Astrocyte of the cerebellum (primary cell): ENCODE measurements at regions not wholly inside any gene's neighbourhood (a gene's known extent, or its start where the extent isn't known, plus 50 kb on each side); places are given as distances from the start of the nearest gene placed in this dataset.
A peak's percentile ranks its signal among the peaks of the same experiment; 100 is the strongest.

Source experiments
- DNase-seq: peaks from one replicate; pipeline ENCODE4 v3.0.0-alpha.2; 2011; ENCODE audit warnings: low read depth
- H3K4me3 ChIP-seq: 2 replicates; pipeline ENCODE4 v1.5.1; 2011; ENCODE audit warnings: mild to moderate bottlenecking, low read depth, low read length, moderate library complexity
- CTCF ChIP-seq: IDR thresholded peaks from 2 replicates; pipeline ENCODE4 v1.5.1; 2012; ENCODE audit warnings: low read length, low read depth, moderate library complexity, mild to moderate bottlenecking; ENCODE audit errors: missing control alignments
- in situ Hi-C: cut with HindIII; loops from 2 replicates; pipeline ENCODE4 v1.10.0; 2017; ENCODE audit warnings: low sequenced_read_pairs

DNA sequence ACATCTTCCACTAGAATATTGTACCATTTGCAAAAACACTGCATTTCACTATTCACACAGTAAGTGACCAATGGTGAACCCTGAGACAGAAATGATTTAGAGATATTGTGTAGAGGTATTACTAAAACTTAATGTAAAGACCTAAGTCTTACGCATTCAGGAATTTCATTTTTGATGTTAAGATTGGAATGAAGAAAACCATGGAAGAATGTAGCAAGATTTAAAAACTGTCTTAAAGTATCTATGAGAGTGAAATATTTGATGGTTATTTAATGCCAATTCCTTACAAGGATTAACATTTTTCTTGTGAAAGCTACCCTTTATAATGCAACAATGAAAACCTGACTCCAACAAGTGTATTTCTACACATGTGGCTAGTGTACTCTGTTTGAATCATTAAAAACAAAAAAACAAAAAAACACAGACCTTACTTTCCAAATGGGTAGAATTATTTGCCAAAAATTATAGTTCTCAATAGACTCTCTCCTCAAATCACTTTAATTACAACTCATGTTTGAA lies 172.0 kb downstream of the NNT start:
- in situ Hi-C loops: no loop called here
- H3K4me3 ChIP-seq: no peak overlapping the region
- DNase-seq: no peak
- no peak for TF ChIP-seq CTCF

DNA sequence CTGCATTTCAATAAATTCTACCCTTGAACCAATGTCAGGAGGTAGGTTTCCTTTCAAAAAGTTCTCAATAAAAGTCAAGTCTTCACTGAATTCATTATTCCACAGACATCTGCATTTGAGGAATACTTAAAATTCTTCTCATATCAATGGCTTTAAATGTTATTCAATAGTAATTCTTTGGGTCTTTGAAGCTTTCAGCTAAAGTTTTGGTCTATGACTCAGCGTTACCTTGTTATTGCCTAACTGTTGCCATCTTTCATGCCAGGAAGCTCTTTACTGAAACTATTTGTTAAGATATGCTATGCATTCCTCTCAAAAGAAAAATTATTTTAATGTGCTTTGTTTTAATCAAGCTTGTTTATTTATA lies 170.5 kb downstream of the NNT start:
- no peak for TF ChIP-seq CTCF
- in situ Hi-C loops: no loop called here
- DNase-seq: peak; percentile 60
- H3K4me3 ChIP-seq: no peak overlapping the region

- TF ChIP-seq CTCF: no peak
- no peak overlapping the region for H3K4me3 ChIP-seq
- in situ Hi-C loops: no loop called here
- peak; percentile 6 for DNase-seq
Observed at GRCh38 chr5:43772764-43773477, 169.9 kb downstream of the NNT start.

DNA sequence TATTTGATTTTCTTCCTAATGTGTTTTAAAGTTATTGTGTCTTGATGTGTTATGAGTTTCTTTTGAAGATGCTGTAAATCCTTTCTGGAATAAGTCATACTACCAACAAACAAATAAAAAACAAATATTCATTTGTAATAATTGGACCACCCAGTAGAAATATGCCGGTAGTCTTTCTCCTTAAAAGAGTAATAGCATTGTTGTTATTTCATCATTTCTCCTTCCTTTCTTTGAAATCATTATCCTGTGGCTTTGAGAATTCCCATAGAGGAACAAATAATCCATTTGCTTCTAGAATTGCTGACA lies 169.4 kb downstream of the NNT start:
- in situ Hi-C loops: no loop called here
- no peak overlapping the region for H3K4me3 ChIP-seq
- DNase-seq: no peak
- no peak for TF ChIP-seq CTCF

DNA sequence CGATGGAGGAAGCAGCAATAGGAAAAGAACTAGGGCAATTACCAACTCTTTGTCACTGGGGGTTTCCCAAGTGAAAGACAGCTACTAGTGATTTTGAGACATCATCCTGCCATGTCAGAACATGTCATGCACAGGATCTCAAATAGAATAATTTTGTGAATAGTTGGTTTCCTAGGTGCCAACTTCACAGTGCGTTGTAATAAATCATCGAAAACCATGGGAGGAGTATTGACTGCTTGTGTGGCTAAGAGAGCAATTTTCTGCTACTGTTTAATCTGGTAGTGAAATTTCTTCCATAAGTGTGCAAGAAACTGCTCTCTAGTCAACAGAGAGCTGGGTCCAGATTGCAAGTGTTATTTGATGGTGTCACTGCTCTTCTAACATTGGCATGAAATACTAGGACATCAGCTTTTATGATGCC lies 168.6 kb downstream of the NNT start:
- no peak for TF ChIP-seq CTCF
- no peak overlapping the region for H3K4me3 ChIP-seq
- in situ Hi-C loops: no loop called here
- DNase-seq: no peak

DNA sequence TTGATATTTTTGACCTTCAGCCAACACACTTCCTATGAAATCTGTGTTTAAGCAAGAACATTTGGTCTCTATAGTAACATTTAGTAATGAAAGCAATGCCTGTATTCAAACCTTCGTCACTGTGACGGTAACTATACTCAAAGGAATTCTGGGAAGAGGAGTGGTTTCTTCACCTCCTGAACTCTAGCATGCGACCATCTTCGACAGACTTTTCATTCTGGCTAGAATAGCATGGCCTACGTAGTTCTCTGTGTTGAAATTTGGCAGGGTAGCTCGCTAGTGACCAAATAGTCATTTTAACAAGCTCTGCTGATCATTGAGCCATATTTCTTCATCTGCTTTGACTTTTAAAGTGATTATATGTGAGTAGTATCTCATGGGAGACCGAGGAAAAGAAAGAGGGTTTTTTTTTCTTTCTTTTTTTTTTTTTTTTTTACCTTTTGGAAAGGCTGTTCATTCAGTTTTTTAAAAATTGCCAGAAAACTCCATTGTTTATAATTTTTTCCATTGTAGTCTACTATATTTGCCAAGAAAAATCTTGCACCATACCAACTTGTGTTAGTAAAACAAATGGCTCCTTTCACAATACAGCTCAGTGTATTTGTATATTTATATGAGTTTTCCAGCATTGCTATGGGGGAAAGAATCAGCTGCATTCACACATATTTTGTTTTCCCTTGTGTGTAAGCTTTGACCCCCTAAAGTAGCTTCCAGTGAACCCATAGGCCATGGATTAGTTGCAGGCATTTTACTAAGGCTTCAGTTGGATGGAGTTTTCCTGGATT lies 166.8 kb downstream of the NNT start:
- TF ChIP-seq CTCF: no peak
- DNase-seq: no peak
- H3K4me3 ChIP-seq: no peak overlapping the region
- in situ Hi-C loops: no loop called here
